Panc1 (cell line): ENCODE measurements at regions not wholly inside any gene's neighbourhood (a gene's known extent, or its start where the extent isn't known, plus 50 kb on each side); places are given as distances from the start of the nearest gene placed in this dataset.

Experiments
- ATAC-seq: fragments of 200-7000 bp; cut with Tn5 transposase; 2 replicates; pipeline ENCODE4 v1.9.1; 2020; ENCODE audit warnings: mild to moderate bottlenecking, moderate library complexity
- BruUV-seq: library from RNA; stranded (reverse); fragments of 400-500 nt; replicated peaks from 2 replicates; lab custom pipeline; 2021; lab: Mats Ljungman, UMichigan
- CTCF ChIA-PET: fragments of 300-600 bp; sonication (Branson Sonifier 250); formaldehyde crosslinking; loops from one replicate; lab custom pipeline; 2022; ENCODE audit warnings: antibody characterized with exemption; lab: Charles Lee
- POLR2A ChIA-PET: fragments of 300-600 bp; sonication (Branson Sonifier 250); formaldehyde crosslinking; loops from one replicate; lab custom pipeline; 2022; ENCODE audit warnings: antibody characterized with exemption; lab: Charles Lee
- DNase-seq: peaks from one replicate; pipeline ENCODE4 v3.0.0-alpha.2; 2010; ENCODE audit warnings: low read depth, low spot score
- H3K27ac ChIP-seq: 2 replicates; pipeline ENCODE4 v1.5.1; 2011; ENCODE audit warnings: mild to moderate bottlenecking, low read length, inconsistent platforms
- H3K27me3 ChIP-seq: fragments of 200-500 bp; sonication (Bioruptor generic); 2 replicates; pipeline ENCODE4 v1.6.0; 2014; ENCODE audit warnings: low read length, inconsistent platforms; ENCODE audit not compliant: control insufficient read depth, insufficient read depth
- H3K36me3 ChIP-seq: fragments of 200-500 bp; sonication (Bioruptor generic); 2 replicates; pipeline ENCODE4 v1.5.1; 2014; ENCODE audit warnings: inconsistent platforms, mild to moderate bottlenecking, low read length, moderate library complexity; ENCODE audit not compliant: control insufficient read depth, insufficient read depth
- H3K4me1 ChIP-seq: 2 replicates; pipeline ENCODE4 v1.5.1; 2011; ENCODE audit warnings: inconsistent platforms, mild to moderate bottlenecking, low read length, moderate library complexity; ENCODE audit not compliant: control insufficient read depth, insufficient read depth
- H3K4me3 ChIP-seq, 2 experiments: 2 replicates each; pipeline ENCODE4 v1.5.1; 2011 to 2012; ENCODE audit warnings: low read depth in 2 of 2, low read length in 2 of 2, mild to moderate bottlenecking in 2 of 2, inconsistent platforms in 1 of 2, moderate library complexity in 1 of 2
- H3K9me3 ChIP-seq: fragments of 200-500 bp; sonication (Bioruptor generic); 2 replicates; pipeline ENCODE4 v1.5.1; 2014; ENCODE audit warnings: low read depth, mild to moderate bottlenecking, inconsistent platforms, low read length, moderate library complexity; ENCODE audit not compliant: control insufficient read depth, insufficient read depth
- POLR2AphosphoS5 ChIP-seq: IDR thresholded peaks from 2 replicates; pipeline ENCODE4 v1.6.1; 2012; ENCODE audit warnings: mild to moderate bottlenecking, low read depth, low read length, moderate library complexity
- SIN3A ChIP-seq: IDR thresholded peaks from 2 replicates; pipeline ENCODE4 v1.6.1; 2012; ENCODE audit warnings: low read depth, mild to moderate bottlenecking, low read length, moderate library complexity, borderline replicate concordance; ENCODE audit not compliant: insufficient read depth
- TCF7L2 ChIP-seq: IDR thresholded peaks from 2 replicates; pipeline ENCODE4 v1.6.1; 2011; ENCODE audit warnings: mild to moderate bottlenecking, low read depth, low read length, inconsistent platforms
- in situ Hi-C: cut with HindIII; loops from 2 replicates; pipeline ENCODE4 v1.10.0; 2016; ENCODE audit warnings: low sequenced_read_pairs, low pct_unique_long_range_greater_than_20kb
- intact Hi-C: fragments of 100-400 bp; cut with micrococcal nuclease; formaldehyde crosslinking; loops from one replicate; pipeline ENCODE4 v1.10.0; 2022; ENCODE audit not compliant: unreplicated experiment
- TF ChIP-seq, protein P1 (sequence below), 2 experiments: IDR thresholded peaks; 2 replicates each; pipeline ENCODE4 v1.6.1; 2011 to 2012; ENCODE audit warnings: low read depth in 2 of 2, control low read depth in 1 of 2, low read length in 1 of 2, mild to moderate bottlenecking in 1 of 2, moderate library complexity in 1 of 2; ENCODE audit not compliant: insufficient read depth in 1 of 2
- TF ChIP-seq, protein P2 (sequence below): fragments of 450-650 bp; IDR thresholded peaks from 2 replicates; pipeline ENCODE4 v1.5.1; 2017; ENCODE audit warnings: mild to moderate bottlenecking

DNA sequence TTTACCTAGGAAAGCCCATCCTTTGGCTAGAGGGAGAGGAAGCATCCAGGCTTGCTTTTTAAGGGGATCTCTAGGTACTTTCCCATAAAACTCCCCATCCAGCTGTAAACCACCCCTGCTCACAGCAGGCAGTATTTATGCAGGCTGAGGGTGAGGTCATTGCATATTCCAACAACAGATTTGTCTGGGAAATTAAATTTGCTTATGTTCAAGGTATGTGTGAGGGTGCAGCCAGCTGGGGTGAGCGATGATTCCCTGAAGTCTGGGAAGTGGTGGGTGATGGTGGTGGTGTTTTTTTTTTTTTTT is 96.3 kb upstream of the C1QTNF9B start:
- TF ChIP-seq TCF7L2, result no peak
- TF ChIP-seq SIN3A, result no peak
- TF ChIP-seq, protein P1, sequence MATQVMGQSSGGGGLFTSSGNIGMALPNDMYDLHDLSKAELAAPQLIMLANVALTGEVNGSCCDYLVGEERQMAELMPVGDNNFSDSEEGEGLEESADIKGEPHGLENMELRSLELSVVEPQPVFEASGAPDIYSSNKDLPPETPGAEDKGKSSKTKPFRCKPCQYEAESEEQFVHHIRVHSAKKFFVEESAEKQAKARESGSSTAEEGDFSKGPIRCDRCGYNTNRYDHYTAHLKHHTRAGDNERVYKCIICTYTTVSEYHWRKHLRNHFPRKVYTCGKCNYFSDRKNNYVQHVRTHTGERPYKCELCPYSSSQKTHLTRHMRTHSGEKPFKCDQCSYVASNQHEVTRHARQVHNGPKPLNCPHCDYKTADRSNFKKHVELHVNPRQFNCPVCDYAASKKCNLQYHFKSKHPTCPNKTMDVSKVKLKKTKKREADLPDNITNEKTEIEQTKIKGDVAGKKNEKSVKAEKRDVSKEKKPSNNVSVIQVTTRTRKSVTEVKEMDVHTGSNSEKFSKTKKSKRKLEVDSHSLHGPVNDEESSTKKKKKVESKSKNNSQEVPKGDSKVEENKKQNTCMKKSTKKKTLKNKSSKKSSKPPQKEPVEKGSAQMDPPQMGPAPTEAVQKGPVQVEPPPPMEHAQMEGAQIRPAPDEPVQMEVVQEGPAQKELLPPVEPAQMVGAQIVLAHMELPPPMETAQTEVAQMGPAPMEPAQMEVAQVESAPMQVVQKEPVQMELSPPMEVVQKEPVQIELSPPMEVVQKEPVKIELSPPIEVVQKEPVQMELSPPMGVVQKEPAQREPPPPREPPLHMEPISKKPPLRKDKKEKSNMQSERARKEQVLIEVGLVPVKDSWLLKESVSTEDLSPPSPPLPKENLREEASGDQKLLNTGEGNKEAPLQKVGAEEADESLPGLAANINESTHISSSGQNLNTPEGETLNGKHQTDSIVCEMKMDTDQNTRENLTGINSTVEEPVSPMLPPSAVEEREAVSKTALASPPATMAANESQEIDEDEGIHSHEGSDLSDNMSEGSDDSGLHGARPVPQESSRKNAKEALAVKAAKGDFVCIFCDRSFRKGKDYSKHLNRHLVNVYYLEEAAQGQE (IDR thresholded peaks at IDR 0.05; ENCODE audit: insufficient read depth in 1 of 2, low read depth in 2 of 2, low read length in 1 of 2), result no peak
- Histone ChIP-seq H3K27me3 (no peaks in the 10 kb centered on the region), H3K9me3 (no peaks in the 10 kb centered on the region), H3K4me3 (no peak overlapping the region), H3K27ac (no peak overlapping the region), H3K36me3 (no peaks in the 10 kb centered on the region), H3K4me1 (no peaks in the 10 kb centered on the region)
- in situ Hi-C loops (no loop called here), intact Hi-C loops (no loop called here)
- POLR2A ChIA-PET, result no interaction called here
- CTCF ChIA-PET, result no interaction called here
- ATAC-seq (no peak), DNase-seq (no peak)
- no TSS peak for BruUV-seq

DNA sequence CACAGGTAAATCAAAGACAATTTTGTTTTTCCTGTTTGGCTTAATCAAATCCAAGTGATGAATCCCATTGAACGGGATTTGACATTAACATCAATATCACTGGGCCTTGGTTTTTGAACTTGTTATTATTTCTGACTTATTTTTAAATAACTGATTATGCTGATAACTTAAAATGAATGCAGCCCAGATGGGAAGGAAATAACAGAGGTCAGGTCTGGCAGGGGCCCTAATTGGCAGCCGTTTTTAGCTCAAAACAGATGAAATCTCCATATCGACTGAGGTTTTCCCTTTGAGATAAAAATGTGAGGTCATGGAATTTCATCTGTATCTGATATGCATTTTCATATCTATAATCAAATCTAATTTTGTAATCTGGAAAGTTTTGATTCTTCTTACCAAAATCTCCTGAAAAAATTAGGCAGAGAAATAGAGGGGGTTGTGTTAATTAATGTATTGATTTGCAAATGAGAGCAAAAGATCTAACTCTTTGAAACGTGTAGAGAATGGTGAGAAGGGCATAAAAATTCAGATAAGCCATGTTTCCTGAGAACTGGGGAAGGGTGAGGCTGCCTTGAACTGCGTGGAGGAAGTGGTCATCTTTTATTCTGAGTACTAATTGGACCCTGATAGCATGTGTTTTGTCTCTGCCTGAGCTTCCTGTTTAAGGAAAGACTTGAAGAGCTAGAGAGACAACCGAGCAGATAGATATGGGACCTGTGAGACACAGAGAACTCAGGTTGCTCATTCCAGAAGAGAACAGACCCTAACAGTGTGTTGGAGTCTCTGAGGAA is 98.2 kb upstream of the C1QTNF9B start:
- BruUV-seq, result no TSS peak
- in situ Hi-C loops (no loop called here), intact Hi-C loops (no loop called here)
- no peak for TF ChIP-seq TCF7L2
- H3K4me3 ChIP-seq, result no peak overlapping the region
- ChIA-PET POLR2A (no interaction called here), CTCF (no interaction called here)
- DNase-seq (no peak), ATAC-seq (no peak)
- no peak overlapping the region for H3K27ac ChIP-seq
- H3K9me3 ChIP-seq, result no peaks in the 10 kb centered on the region
- no peaks in the 10 kb centered on the region for H3K4me1 ChIP-seq
- no peaks in the 10 kb centered on the region for H3K36me3 ChIP-seq
- no peaks in the 10 kb centered on the region; the same call in 1 of the 2 replicates for H3K27me3 ChIP-seq

DNA sequence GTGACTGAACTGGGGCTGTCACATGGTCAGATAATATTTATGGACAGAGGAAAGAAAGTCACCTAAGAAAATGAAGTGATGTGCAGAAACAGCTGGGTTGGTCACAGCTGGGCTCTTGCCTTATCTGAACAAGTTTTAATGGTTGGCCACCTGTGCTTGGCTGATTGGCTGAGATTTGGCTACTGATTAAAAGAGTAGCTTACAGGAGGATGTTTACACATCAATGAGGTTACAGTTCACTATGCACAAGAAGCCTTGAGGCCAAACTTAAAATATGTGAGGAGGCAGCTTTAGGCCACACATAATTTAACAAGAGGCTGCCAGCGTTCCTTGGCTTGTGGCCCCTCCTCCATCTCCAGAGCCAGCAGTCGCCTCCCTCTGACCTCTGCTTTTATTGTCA is 99.2 kb upstream of the C1QTNF9B start:
- no peak overlapping the region for H3K27ac ChIP-seq
- H3K4me3 ChIP-seq, result no peak overlapping the region
- TF ChIP-seq, protein P2, sequence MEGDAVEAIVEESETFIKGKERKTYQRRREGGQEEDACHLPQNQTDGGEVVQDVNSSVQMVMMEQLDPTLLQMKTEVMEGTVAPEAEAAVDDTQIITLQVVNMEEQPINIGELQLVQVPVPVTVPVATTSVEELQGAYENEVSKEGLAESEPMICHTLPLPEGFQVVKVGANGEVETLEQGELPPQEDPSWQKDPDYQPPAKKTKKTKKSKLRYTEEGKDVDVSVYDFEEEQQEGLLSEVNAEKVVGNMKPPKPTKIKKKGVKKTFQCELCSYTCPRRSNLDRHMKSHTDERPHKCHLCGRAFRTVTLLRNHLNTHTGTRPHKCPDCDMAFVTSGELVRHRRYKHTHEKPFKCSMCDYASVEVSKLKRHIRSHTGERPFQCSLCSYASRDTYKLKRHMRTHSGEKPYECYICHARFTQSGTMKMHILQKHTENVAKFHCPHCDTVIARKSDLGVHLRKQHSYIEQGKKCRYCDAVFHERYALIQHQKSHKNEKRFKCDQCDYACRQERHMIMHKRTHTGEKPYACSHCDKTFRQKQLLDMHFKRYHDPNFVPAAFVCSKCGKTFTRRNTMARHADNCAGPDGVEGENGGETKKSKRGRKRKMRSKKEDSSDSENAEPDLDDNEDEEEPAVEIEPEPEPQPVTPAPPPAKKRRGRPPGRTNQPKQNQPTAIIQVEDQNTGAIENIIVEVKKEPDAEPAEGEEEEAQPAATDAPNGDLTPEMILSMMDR, result no peak
- TF ChIP-seq SIN3A, result no peak
- TF ChIP-seq TCF7L2, result no peak
- TF ChIP-seq, protein P1 (IDR thresholded peaks at IDR 0.05; ENCODE audit: insufficient read depth in 1 of 2, low read depth in 2 of 2, low read length in 1 of 2), result no peak
- TF ChIP-seq POLR2AphosphoS5, result no peak
- intact Hi-C loops (no loop called here), in situ Hi-C loops (no loop called here)
- no peaks in the 10 kb centered on the region for H3K36me3 ChIP-seq
- H3K4me1 ChIP-seq, result no peaks in the 10 kb centered on the region
- no TSS peak for BruUV-seq
- no peaks in the 10 kb centered on the region; the same call in 1 of the 2 replicates for H3K27me3 ChIP-seq
- no peak for ATAC-seq
- H3K9me3 ChIP-seq, result no peaks in the 10 kb centered on the region
- ChIA-PET CTCF (no interaction called here), POLR2A (no interaction called here)
- DNase-seq, result no peak
